HCT116 (cell line): ENCODE measurements at regions not wholly inside any gene's neighbourhood (a gene's known extent, or its start where the extent isn't known, plus 50 kb on each side); places are given as distances from the start of the nearest gene placed in this dataset.

ENCODE experiments used
- CTCF ChIP-seq, 3 experiments: fragments of 200-600 bp in 1 of 3; sonication (generic) in 1 of 3; IDR thresholded peaks in 2 of 3; conservative IDR thresholded peaks in 1 of 3; 2 replicates each; pipeline ENCODE4 v1.5.1; 2012 to 2017; ENCODE audit warnings: low read depth in 2 of 3, low read length in 2 of 3, antibody characterized with exemption in 1 of 3, borderline replicate concordance in 1 of 3, control low read depth in 1 of 3, mild to moderate bottlenecking in 1 of 3, mixed read lengths in 1 of 3, mixed run types in 1 of 3, moderate library complexity in 1 of 3; ENCODE audit not compliant: insufficient read depth in 1 of 3
- EGR1 ChIP-seq: IDR thresholded peaks from 2 replicates; pipeline ENCODE4 v1.6.1; 2012; ENCODE audit warnings: low read depth
- EZH2 ChIP-seq: fragments of 200-600 bp; sonication (generic); IDR thresholded peaks from 2 replicates; pipeline ENCODE4 v1.6.1; 2017; ENCODE audit warnings: antibody characterized with exemption, mixed run types
- EZH2phosphoT487 ChIP-seq: fragments of 200-600 bp; IDR thresholded peaks from 2 replicates; pipeline ENCODE4 v1.6.1; 2018; ENCODE audit warnings: antibody characterized with exemption, borderline replicate concordance
- MAX ChIP-seq: IDR thresholded peaks from 2 replicates; pipeline ENCODE4 v1.6.1; 2012
- POLR2A ChIP-seq: IDR thresholded peaks from 2 replicates; pipeline ENCODE4 v1.7.0; 2011; ENCODE audit warnings: borderline replicate concordance; ENCODE audit not compliant: insufficient read depth, insufficient read length; ENCODE audit errors: extremely low read depth
- POLR2AphosphoS5 ChIP-seq: IDR thresholded peaks from 2 replicates; pipeline ENCODE4 v1.6.1; 2011; ENCODE audit warnings: mild to moderate bottlenecking, low read depth, low read length, moderate library complexity
- REST ChIP-seq: IDR thresholded peaks from 2 replicates; pipeline ENCODE4 v1.6.1; 2012; ENCODE audit warnings: low read depth
- SIN3A ChIP-seq: IDR thresholded peaks from 2 replicates; pipeline ENCODE4 v1.6.1; 2012; ENCODE audit warnings: low read depth
- SRF ChIP-seq: IDR thresholded peaks from 2 replicates; pipeline ENCODE4 v1.6.1; 2012; ENCODE audit warnings: low read depth
- TF ChIP-seq, protein P1 (sequence below): IDR thresholded peaks from 2 replicates; pipeline ENCODE4 v1.6.1; 2012

GRCh38 chr2:215611609-215612386 is 175.9 kb upstream of the FN1 start:
- TF ChIP-seq CTCF (IDR thresholded peaks at IDR 0.05 in 2 of 3, conservative IDR thresholded peaks at IDR 0.05 in 1 of 3; ENCODE audit: borderline replicate concordance in 1 of 3, insufficient read depth in 1 of 3, low read depth in 2 of 3, low read length in 2 of 3) (0 out of 6 replicates have a peak, but pooled peaks of 1 of the 3 experiments have one; percentile 14), EZH2 (no peak), EGR1 (no peak), POLR2A (no peak), EZH2phosphoT487 (no peak), SIN3A (no peak), POLR2AphosphoS5 (no peak), SRF (no peak), REST (no peak), MAX (no peak)
- TF ChIP-seq, protein P1, sequence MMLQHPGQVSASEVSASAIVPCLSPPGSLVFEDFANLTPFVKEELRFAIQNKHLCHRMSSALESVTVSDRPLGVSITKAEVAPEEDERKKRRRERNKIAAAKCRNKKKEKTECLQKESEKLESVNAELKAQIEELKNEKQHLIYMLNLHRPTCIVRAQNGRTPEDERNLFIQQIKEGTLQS = no peak
